Astrocyte (in vitro differentiated cells and primary cell): ENCODE measurements at regions not wholly inside any gene's neighbourhood (a gene's known extent, or its start where the extent isn't known, plus 50 kb on each side); places are given as distances from the start of the nearest gene placed in this dataset.

Experiments
- EZH2 ChIP-seq: IDR thresholded peaks from 2 replicates; pipeline ENCODE4 v1.6.1; 2012; ENCODE audit warnings: mild to moderate bottlenecking, low read length, inconsistent platforms; ENCODE audit not compliant: insufficient read depth
- TF ChIP-seq, protein P1 (sequence below): IDR thresholded peaks from 2 replicates; pipeline ENCODE4 v1.5.1; 2011; ENCODE audit warnings: low read depth, mild to moderate bottlenecking, inconsistent platforms, low read length, moderate library complexity; ENCODE audit not compliant: insufficient read depth

DNA sequence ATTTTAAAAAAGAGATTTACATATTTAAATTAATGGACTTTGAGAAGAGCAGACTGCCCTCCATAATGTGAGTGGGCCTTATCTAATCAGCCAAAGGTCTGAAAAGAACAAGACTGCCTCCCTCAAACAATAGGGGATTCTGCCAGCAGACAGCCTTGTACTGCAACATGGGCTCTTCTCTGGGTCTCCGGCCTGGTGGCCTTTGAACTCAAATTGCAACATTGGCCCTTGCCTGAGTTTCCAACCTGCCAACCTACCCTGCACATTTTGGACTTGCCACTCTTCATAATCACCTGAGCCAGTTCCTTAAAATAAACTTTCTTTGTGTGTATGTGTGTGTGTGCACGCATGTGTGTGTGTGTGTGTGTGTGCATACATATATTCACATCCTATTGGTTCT is 90.8 kb upstream of the OTUD4 start:
- TF ChIP-seq, protein P1, sequence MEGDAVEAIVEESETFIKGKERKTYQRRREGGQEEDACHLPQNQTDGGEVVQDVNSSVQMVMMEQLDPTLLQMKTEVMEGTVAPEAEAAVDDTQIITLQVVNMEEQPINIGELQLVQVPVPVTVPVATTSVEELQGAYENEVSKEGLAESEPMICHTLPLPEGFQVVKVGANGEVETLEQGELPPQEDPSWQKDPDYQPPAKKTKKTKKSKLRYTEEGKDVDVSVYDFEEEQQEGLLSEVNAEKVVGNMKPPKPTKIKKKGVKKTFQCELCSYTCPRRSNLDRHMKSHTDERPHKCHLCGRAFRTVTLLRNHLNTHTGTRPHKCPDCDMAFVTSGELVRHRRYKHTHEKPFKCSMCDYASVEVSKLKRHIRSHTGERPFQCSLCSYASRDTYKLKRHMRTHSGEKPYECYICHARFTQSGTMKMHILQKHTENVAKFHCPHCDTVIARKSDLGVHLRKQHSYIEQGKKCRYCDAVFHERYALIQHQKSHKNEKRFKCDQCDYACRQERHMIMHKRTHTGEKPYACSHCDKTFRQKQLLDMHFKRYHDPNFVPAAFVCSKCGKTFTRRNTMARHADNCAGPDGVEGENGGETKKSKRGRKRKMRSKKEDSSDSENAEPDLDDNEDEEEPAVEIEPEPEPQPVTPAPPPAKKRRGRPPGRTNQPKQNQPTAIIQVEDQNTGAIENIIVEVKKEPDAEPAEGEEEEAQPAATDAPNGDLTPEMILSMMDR, result no peak
- no peak for TF ChIP-seq EZH2
